ENCODE measurements at regions not wholly inside any gene's neighbourhood (a gene's known extent, or its start where the extent isn't known, plus 50 kb on each side); places are given as distances from the start of the nearest gene placed in this dataset.

DNA sequence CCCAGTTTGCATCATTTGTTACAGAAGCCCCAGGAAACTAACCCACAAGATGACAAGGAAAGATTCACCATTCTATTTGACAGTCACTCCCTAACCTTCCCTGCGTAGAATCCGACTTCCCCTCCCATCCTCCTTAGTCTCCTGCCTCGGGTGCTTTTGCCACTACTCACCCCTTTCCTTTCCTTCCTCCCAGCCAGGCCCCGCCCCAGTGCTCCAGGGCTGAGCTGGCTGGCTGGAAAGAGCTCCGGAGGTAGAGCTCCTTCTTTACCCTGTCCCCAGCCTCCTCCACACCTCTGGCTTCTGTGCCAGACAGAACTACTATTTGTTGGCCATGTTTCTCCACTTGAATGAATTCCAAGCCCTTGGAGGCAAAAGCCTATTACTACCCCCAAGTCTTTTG, 317.6 kb upstream of the NCKAP5 start:
- ChIA-PET CTCF (interaction anchor here (0.6 to 8.0 kb wide), 7 partner anchors 232 to 1016 kb away, joined by 3 to 67 read pairs (median 4); no protein-coding TSS in a partner anchor), POLR2A (no interaction called here)
- DNase-seq (ENCODE audit: extremely low spot score), result no peak

DNA sequence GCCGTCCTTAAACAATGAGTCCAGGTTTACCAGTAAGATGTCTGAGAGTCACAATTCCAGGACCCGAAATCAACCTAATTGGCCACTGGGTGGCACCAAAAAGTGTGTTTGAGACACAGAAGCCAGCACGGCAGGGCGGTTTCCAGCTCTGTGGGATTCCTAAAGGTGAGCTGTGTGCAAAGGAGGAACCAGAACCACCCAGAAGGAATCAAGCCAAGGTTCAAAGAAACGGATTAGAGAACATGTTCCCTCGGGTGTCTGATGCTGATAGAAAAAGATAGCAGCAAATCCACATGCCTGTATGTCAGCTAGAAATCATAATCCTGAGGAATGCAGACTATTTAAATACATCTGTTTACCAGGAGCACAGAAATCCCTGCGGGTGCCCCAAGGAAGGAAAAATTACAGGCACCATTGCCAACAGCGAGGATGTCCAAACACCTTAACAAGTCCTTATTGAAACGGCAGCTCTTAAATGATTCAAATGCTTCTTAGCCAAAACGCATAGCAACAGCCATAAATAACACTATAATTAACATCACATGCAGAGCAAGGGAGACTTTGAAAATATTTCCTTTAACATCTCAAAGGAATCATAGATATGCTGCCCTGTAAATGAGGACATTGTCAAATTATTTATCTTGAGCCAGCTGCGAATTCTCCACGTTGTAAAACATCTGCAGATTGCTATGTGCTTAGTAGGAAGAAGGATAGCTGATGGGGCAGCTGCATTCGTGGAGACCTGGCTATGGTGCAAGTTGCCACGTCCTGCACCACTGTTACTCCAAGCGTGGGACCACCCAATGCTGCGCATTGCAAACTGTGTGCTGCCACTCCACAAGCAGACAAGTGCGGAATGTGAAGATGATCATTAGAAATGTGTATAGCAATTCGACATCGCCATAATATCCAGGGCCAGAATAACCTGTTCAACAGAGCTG, 318.7 kb upstream of the NCKAP5 start:
- ChIA-PET CTCF (interaction anchor here (0.7 to 8.0 kb wide), 16 partner anchors 13 to 569 kb away, joined by 3 to 67 read pairs (median 4); no protein-coding TSS in a partner anchor), POLR2A (no interaction called here)
- TF ChIP-seq, protein P1, sequence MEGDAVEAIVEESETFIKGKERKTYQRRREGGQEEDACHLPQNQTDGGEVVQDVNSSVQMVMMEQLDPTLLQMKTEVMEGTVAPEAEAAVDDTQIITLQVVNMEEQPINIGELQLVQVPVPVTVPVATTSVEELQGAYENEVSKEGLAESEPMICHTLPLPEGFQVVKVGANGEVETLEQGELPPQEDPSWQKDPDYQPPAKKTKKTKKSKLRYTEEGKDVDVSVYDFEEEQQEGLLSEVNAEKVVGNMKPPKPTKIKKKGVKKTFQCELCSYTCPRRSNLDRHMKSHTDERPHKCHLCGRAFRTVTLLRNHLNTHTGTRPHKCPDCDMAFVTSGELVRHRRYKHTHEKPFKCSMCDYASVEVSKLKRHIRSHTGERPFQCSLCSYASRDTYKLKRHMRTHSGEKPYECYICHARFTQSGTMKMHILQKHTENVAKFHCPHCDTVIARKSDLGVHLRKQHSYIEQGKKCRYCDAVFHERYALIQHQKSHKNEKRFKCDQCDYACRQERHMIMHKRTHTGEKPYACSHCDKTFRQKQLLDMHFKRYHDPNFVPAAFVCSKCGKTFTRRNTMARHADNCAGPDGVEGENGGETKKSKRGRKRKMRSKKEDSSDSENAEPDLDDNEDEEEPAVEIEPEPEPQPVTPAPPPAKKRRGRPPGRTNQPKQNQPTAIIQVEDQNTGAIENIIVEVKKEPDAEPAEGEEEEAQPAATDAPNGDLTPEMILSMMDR (IDR thresholded peaks at IDR 0.05; ENCODE audit: control extremely low read depth, extremely low read depth, low read depth, missing control alignments), result peak; percentile 68
- DNase-seq (ENCODE audit: extremely low spot score), result peak; percentile 69

More for the DNA sequence above, 317.6 kb upstream of the NCKAP5 start:
- TF ChIP-seq, protein P1 (IDR thresholded peaks at IDR 0.05; ENCODE audit: control extremely low read depth, extremely low read depth, low read depth, missing control alignments), result no peak

DNA sequence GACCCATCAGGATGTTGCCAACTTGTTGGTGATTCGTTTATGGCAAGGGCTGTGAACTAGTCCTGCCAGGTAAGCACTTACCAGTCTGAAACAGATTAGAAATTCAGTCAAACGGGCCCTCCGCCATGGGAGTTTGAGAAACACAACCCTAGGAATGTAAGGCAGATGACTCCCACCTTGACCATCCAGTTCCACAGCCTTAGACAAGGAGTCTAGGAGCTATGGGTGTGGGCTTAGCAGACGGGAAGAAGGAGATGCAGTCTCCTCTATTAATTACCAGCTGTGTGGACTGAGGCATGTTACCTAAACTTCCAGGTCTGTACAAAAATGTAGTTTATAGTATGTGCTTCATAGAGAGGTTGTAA, 319.4 kb upstream of the NCKAP5 start:
- ChIA-PET CTCF (interaction anchor here (0.9 to 8.0 kb wide), 9 partner anchors 14 to 563 kb away, joined by 3 to 67 read pairs (median 5); no protein-coding TSS in a partner anchor), POLR2A (no interaction called here)
- TF ChIP-seq, protein P1 (IDR thresholded peaks at IDR 0.05; ENCODE audit: control extremely low read depth, extremely low read depth, low read depth, missing control alignments), result no peak
- no peak for DNase-seq (ENCODE audit: extremely low spot score)

GRCh38 chr2:133888107-133888506, 319.8 kb upstream of the NCKAP5 start:
- no peak for DNase-seq (ENCODE audit: extremely low spot score)
- CTCF ChIA-PET, result interaction anchor here (1.3 to 8.0 kb wide), 3 partner anchors 357 to 563 kb away, joined by 4 to 67 read pairs (median 34); no protein-coding TSS in a partner anchor
- POLR2A ChIA-PET, result no interaction called here
- TF ChIP-seq, protein P1 (IDR thresholded peaks at IDR 0.05; ENCODE audit: control extremely low read depth, extremely low read depth, low read depth, missing control alignments), result no peak

GRCh38 chr2:133888621-133889219, 320.5 kb upstream of the NCKAP5 start:
- CTCF ChIA-PET, result interaction anchor here (6.7 to 8.0 kb wide), 2 partner anchors 523 to 562 kb away, joined by 34 to 67 read pairs; no protein-coding TSS in a partner anchor
- TF ChIP-seq, protein P1 (IDR thresholded peaks at IDR 0.05; ENCODE audit: control extremely low read depth, extremely low read depth, low read depth, missing control alignments), result no peak
- DNase-seq (ENCODE audit: extremely low spot score), result no peak
- POLR2A ChIA-PET, result no interaction called here

GRCh38 chr2:133892352-133892913, 324.2 kb upstream of the NCKAP5 start:
- CTCF ChIA-PET, result no interaction called here
- TF ChIP-seq, protein P1 (IDR thresholded peaks at IDR 0.05; ENCODE audit: control extremely low read depth, extremely low read depth, low read depth, missing control alignments), result no peak
- POLR2A ChIA-PET, result no interaction called here
- DNase-seq (ENCODE audit: extremely low spot score), result no peak

Measured in GM10248 (cell line).